ENCODE measurements at regions not wholly inside any gene's neighbourhood (a gene's known extent, or its start where the extent isn't known, plus 50 kb on each side); places are given as distances from the start of the nearest gene placed in this dataset.

DNA sequence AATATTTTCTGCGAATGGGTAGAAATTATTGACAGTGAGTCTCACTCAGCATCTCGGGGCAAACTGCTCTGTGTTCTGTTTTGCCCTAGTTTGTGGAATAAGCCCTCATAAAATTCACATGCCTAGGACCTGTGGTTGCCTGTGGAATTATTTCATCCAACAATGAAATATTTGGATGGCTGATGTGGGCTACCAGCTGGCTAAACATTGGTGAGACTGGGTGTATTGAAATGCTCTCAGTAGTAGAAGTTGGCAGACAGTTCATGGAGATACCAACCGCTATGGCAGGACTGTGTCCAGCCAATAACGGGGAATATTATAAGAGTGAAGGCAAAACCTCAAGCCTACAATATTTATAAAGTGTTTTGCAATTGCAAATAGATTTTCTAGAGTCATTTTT lies 344.1 kb upstream of the RPS23 start (continued):
- TF ChIP-seq, protein P1, sequence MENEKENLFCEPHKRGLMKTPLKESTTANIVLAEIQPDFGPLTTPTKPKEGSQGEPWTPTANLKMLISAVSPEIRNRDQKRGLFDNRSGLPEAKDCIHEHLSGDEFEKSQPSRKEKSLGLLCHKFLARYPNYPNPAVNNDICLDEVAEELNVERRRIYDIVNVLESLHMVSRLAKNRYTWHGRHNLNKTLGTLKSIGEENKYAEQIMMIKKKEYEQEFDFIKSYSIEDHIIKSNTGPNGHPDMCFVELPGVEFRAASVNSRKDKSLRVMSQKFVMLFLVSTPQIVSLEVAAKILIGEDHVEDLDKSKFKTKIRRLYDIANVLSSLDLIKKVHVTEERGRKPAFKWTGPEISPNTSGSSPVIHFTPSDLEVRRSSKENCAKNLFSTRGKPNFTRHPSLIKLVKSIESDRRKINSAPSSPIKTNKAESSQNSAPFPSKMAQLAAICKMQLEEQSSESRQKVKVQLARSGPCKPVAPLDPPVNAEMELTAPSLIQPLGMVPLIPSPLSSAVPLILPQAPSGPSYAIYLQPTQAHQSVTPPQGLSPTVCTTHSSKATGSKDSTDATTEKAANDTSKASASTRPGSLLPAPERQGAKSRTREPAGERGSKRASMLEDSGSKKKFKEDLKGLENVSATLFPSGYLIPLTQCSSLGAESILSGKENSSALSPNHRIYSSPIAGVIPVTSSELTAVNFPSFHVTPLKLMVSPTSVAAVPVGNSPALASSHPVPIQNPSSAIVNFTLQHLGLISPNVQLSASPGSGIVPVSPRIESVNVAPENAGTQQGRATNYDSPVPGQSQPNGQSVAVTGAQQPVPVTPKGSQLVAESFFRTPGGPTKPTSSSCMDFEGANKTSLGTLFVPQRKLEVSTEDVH (IDR thresholded peaks at IDR 0.05; ENCODE audit: low read depth, partially characterized antibody), result no peak
- TF ChIP-seq POU2F2 (IDR thresholded peaks at IDR 0.05; ENCODE audit: borderline replicate concordance, low read depth, low read length) (no peak), ATF7 (IDR thresholded peaks at IDR 0.05; ENCODE audit: low read depth) (no peak), NFXL1 (IDR thresholded peaks at IDR 0.05; ENCODE audit: borderline replicate concordance) (no peak), POLR2A (IDR thresholded peaks at IDR 0.05; ENCODE audit: low read depth, low read length) (no peak), CHD2 (IDR thresholded peaks at IDR 0.05; ENCODE audit: borderline replicate concordance, low read depth, low read length) (no peak), SREBF2 (IDR thresholded peaks at IDR 0.05; ENCODE audit: low read length) (no peak), KAT2A (conservative IDR thresholded peaks at IDR 0.05; ENCODE audit: control insufficient read depth, low read depth, low read length) (no peak)
- TF ChIP-seq, protein P2, sequence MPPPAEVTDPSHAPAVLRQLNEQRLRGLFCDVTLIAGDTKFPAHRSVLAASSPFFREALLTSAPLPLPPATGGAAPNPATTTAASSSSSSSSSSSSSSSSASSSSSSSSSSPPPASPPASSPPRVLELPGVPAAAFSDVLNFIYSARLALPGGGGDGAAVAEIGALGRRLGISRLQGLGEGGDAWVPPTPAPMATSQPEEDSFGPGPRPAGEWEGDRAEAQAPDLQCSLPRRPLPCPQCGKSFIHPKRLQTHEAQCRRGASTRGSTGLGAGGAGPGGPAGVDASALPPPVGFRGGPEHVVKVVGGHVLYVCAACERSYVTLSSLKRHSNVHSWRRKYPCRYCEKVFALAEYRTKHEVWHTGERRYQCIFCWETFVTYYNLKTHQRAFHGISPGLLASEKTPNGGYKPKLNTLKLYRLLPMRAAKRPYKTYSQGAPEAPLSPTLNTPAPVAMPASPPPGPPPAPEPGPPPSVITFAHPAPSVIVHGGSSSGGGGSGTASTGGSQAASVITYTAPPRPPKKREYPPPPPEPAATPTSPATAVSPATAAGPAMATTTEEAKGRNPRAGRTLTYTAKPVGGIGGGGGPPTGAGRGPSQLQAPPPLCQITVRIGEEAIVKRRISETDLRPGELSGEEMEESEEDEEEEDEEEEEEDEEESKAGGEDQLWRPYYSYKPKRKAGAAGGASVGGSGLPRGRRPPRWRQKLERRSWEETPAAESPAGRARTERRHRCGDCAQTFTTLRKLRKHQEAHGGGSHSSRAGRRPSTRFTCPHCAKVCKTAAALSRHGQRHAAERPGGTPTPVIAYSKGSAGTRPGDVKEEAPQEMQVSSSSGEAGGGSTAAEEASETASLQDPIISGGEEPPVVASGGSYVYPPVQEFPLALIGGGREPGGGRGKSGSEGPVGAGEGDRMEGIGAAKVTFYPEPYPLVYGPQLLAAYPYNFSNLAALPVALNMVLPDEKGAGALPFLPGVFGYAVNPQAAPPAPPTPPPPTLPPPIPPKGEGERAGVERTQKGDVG (CRISPR knock-in tag; IDR thresholded peaks at IDR 0.05), result no peak

Measured in GM12878 (cell line).